Endothelial cell (in vitro differentiated cells): ENCODE measurements at regions not wholly inside any gene's neighbourhood (a gene's known extent, or its start where the extent isn't known, plus 50 kb on each side); places are given as distances from the start of the nearest gene placed in this dataset.

Experiments used
- DNase-seq: peaks from one replicate; pipeline ENCODE4 v3.0.0; 2021; ENCODE audit warnings: low spot score
- H3K27ac Mint-ChIP-seq: one replicate; pipeline ENCODE4 v1.8.0; 2021; ENCODE audit warnings: mixed read lengths, inconsistent platforms; ENCODE audit not compliant: unreplicated experiment
- H3K27me3 Mint-ChIP-seq: one replicate; pipeline ENCODE4 v1.8.0; 2021; ENCODE audit warnings: mild to moderate bottlenecking, moderate library complexity, mixed read lengths, inconsistent platforms; ENCODE audit not compliant: unreplicated experiment
- H3K36me3 Mint-ChIP-seq: one replicate; pipeline ENCODE4 v1.8.0; 2021; ENCODE audit warnings: mild to moderate bottlenecking, low read depth, mixed read lengths, inconsistent platforms; ENCODE audit not compliant: unreplicated experiment
- H3K4me1 Mint-ChIP-seq: one replicate; pipeline ENCODE4 v1.8.0; 2021; ENCODE audit warnings: mild to moderate bottlenecking, mixed read lengths, inconsistent platforms; ENCODE audit not compliant: unreplicated experiment
- H3K4me3 Mint-ChIP-seq: one replicate; pipeline ENCODE4 v1.8.0; 2021; ENCODE audit warnings: mild to moderate bottlenecking, mixed read lengths, inconsistent platforms; ENCODE audit not compliant: unreplicated experiment
- H3K9me3 Mint-ChIP-seq: one replicate; pipeline ENCODE4 v1.8.0; 2021; ENCODE audit warnings: mixed read lengths, inconsistent platforms; ENCODE audit not compliant: unreplicated experiment
- CTCF ChIP-seq: fragments of 200-600 bp; sonication (generic); IDR thresholded peaks from one replicate; pipeline ENCODE4 v1.5.0; 2021; ENCODE audit warnings: antibody characterized with exemption; ENCODE audit not compliant: unreplicated experiment

- no peaks in the 10 kb centered on the region for H3K4me1 Mint-ChIP-seq
- TF ChIP-seq CTCF, result no peak
- no peak overlapping the region for H3K27ac Mint-ChIP-seq
- peaks cover 4% of the 10 kb centered on the region for H3K27me3 Mint-ChIP-seq
- peaks cover 14% of the 10 kb centered on the region for H3K9me3 Mint-ChIP-seq
- H3K36me3 Mint-ChIP-seq, result peaks cover 3% of the 10 kb centered on the region
- H3K4me3 Mint-ChIP-seq, result no peak overlapping the region
- no peak for DNase-seq
Measured at GRCh38 chr2:4135765-4136164, 432.4 kb downstream of the DCDC2C start.

GRCh38 chr2:4139316-4139715, 435.9 kb downstream of the DCDC2C start:
- no peak overlapping the region for H3K27ac Mint-ChIP-seq
- H3K36me3 Mint-ChIP-seq, result peaks cover 3% of the 10 kb centered on the region
- DNase-seq, result no peak
- no peak overlapping the region for H3K4me3 Mint-ChIP-seq
- peaks cover 10% of the 10 kb centered on the region for H3K9me3 Mint-ChIP-seq
- H3K27me3 Mint-ChIP-seq, result peaks cover 4% of the 10 kb centered on the region
- H3K4me1 Mint-ChIP-seq, result no peaks in the 10 kb centered on the region
- TF ChIP-seq CTCF, result no peak

GRCh38 chr2:4139731-4140130, 436.4 kb downstream of the DCDC2C start:
- no peak overlapping the region for H3K4me3 Mint-ChIP-seq
- peaks cover 4% of the 10 kb centered on the region for H3K27me3 Mint-ChIP-seq
- no peaks in the 10 kb centered on the region for H3K4me1 Mint-ChIP-seq
- peaks cover 14% of the 10 kb centered on the region for H3K9me3 Mint-ChIP-seq
- H3K36me3 Mint-ChIP-seq, result peaks cover 3% of the 10 kb centered on the region
- H3K27ac Mint-ChIP-seq, result no peak overlapping the region
- no peak for TF ChIP-seq CTCF
- DNase-seq, result no peak

GRCh38 chr2:4140281-4140970, 437.1 kb downstream of the DCDC2C start:
- no peak for TF ChIP-seq CTCF
- Mint-ChIP-seq H3K36me3 (peaks cover 3% of the 10 kb centered on the region), H3K27ac (no peak overlapping the region), H3K9me3 (peaks cover 14% of the 10 kb centered on the region), H3K27me3 (peaks cover 4% of the 10 kb centered on the region), H3K4me1 (no peaks in the 10 kb centered on the region), H3K4me3 (no peak overlapping the region)
- no peak for DNase-seq

- no peak for DNase-seq
- no peak for TF ChIP-seq CTCF
- Mint-ChIP-seq H3K36me3 (no peaks in the 10 kb centered on the region), H3K9me3 (peaks cover 11% of the 10 kb centered on the region), H3K27me3 (peaks cover 2% of the 10 kb centered on the region), H3K4me1 (no peaks in the 10 kb centered on the region), H3K27ac (no peak overlapping the region), H3K4me3 (no peak overlapping the region)
Measured at GRCh38 chr2:4144731-4145130, 441.4 kb downstream of the DCDC2C start.
